ENCODE measurements at regions not wholly inside any gene's neighbourhood (a gene's known extent, or its start where the extent isn't known, plus 50 kb on each side); places are given as distances from the start of the nearest gene placed in this dataset.

- TF ChIP-seq CTCF (IDR thresholded peaks at IDR 0.05) (no peak), POLR2A (IDR thresholded peaks at IDR 0.05) (no peak)
Measured at GRCh38 chr6:105651969-105652368, 249.1 kb upstream of the PREP start.

All from thyroid gland (tissue), 4 donors.